Lower lobe of right lung (tissue), 2 donors: ENCODE measurements at regions not wholly inside any gene's neighbourhood (a gene's known extent, or its start where the extent isn't known, plus 50 kb on each side); places are given as distances from the start of the nearest gene placed in this dataset.
A peak's percentile ranks its signal among the peaks of the same experiment; 100 is the strongest.

Experiments used
- ATAC-seq, 2 donors: fragments of 200-7000 bp; cut with Tn5 transposase; one replicate each; pipeline ENCODE4 v1.9.1; 2020 to 2022; ENCODE audit warnings: mild to moderate bottlenecking in 2 of 2, moderate library complexity in 2 of 2
- DNase-seq: peaks from one replicate; pipeline ENCODE4 v3.0.0-alpha.2; 2020
- H3K27ac ChIP-seq: fragments of 200-600 bp; one replicate; pipeline ENCODE4 v1.8.0; 2022
- H3K27me3 ChIP-seq: fragments of 200-600 bp; one replicate; pipeline ENCODE4 v1.8.0; 2022; ENCODE audit warnings: low read depth
- H3K36me3 ChIP-seq: fragments of 200-600 bp; one replicate; pipeline ENCODE4 v1.8.0; 2022; ENCODE audit warnings: mild to moderate bottlenecking
- H3K4me1 ChIP-seq: fragments of 200-600 bp; one replicate; pipeline ENCODE4 v1.8.0; 2022
- H3K4me3 ChIP-seq: fragments of 200-600 bp; one replicate; pipeline ENCODE4 v1.8.0; 2022; ENCODE audit warnings: mild to moderate bottlenecking
- H3K9me3 ChIP-seq: fragments of 200-600 bp; one replicate; pipeline ENCODE4 v1.8.0; 2022
- intact Hi-C: fragments of 100-400 bp; cut with DNase I; formaldehyde crosslinking; loops from one replicate; pipeline ENCODE4 v1.11.0; 2022
- TF ChIP-seq, protein P1 (sequence below): fragments of 200-600 bp; IDR thresholded peaks from one replicate; pipeline ENCODE4 v1.8.0; 2022; ENCODE audit warnings: antibody characterized with exemption, mild to moderate bottlenecking
- donor health status: DM: no; HTN: yes; CAD: no; lungs with severe emphysema.

DNA sequence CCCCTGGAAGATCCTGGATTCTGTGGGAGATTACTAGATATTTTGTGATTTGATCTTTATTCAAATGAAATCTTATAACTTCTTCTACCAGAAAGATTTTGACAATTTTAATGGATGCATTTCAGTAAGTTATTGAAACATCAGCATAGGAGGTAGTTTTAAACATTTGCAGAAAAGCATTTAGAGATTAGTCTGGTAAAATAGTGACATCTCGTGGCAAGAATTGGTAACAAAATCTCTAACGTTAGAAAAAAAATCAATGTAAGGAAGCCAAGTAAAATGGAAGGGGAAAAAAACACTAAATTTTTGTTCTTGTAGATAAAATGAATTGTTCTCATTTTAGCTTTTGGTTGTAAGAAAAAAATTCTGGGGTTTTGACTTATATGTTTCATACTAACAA lies 73.3 kb downstream of the TASL start:
- Histone ChIP-seq H3K27me3 (no peaks in the 10 kb centered on the region), H3K36me3 (no peaks in the 10 kb centered on the region), H3K27ac (no peak overlapping the region), H3K9me3 (no peaks in the 10 kb centered on the region), H3K4me1 (no peaks in the 10 kb centered on the region), H3K4me3 (no peak overlapping the region)
- ATAC-seq (no peak), DNase-seq (no peak)
- TF ChIP-seq, protein P1, sequence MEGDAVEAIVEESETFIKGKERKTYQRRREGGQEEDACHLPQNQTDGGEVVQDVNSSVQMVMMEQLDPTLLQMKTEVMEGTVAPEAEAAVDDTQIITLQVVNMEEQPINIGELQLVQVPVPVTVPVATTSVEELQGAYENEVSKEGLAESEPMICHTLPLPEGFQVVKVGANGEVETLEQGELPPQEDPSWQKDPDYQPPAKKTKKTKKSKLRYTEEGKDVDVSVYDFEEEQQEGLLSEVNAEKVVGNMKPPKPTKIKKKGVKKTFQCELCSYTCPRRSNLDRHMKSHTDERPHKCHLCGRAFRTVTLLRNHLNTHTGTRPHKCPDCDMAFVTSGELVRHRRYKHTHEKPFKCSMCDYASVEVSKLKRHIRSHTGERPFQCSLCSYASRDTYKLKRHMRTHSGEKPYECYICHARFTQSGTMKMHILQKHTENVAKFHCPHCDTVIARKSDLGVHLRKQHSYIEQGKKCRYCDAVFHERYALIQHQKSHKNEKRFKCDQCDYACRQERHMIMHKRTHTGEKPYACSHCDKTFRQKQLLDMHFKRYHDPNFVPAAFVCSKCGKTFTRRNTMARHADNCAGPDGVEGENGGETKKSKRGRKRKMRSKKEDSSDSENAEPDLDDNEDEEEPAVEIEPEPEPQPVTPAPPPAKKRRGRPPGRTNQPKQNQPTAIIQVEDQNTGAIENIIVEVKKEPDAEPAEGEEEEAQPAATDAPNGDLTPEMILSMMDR, result peak; percentile 32
- intact Hi-C loops, result no loop called here

DNA sequence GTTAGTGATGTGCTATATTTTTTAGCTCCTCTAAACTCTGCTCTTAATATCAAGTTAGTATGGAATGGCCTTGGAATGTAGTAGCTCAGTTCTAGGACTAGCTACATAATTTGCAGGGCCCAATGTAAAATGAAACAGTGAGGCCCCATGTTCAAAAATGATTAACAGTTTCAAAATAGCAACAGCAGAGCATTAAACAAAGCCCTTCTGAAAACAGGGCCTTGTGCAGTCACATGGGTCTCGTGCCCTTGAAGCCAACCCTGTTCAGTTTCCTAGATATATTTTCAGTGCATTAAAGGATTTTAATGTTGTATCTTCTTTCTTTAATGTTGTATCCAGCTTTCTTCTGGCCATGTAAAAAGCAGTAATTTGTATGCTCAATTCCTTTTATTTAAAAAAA lies 82.1 kb downstream of the TASL start:
- Histone ChIP-seq H3K4me1 (no peaks in the 10 kb centered on the region), H3K36me3 (no peaks in the 10 kb centered on the region), H3K27ac (no peak overlapping the region), H3K9me3 (no peaks in the 10 kb centered on the region), H3K4me3 (no peak overlapping the region), H3K27me3 (no peaks in the 10 kb centered on the region)
- TF ChIP-seq, protein P1, result no peak
- DNase-seq, result no peak
- no peak for ATAC-seq
- intact Hi-C loops, result no loop called here

DNA sequence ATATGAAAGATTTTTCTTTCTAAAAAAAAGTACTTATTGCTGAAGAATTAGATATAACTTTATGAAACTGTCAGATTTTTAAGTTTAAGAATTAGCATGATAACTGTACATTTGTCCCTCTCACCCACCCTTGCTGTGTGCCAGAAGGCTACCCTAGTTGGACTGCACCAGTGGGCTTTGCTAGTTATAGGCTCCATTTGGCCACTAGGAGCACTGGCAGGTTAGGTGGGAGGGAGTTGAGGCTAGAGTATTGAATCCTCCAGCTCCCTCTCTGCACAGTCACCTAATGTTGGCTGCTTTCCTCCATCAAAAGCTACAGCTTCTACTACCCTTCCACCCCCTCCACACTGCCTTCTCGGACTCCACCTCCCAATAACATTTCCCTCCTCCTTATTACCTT lies 84.2 kb downstream of the TASL start:
- Histone ChIP-seq H3K9me3 (no peaks in the 10 kb centered on the region), H3K27me3 (no peaks in the 10 kb centered on the region), H3K27ac (no peak overlapping the region), H3K4me1 (no peaks in the 10 kb centered on the region), H3K4me3 (no peak overlapping the region), H3K36me3 (no peaks in the 10 kb centered on the region)
- no peak for DNase-seq
- intact Hi-C loops, result no loop called here
- no peak for ATAC-seq
- TF ChIP-seq, protein P1, result no peak

DNA sequence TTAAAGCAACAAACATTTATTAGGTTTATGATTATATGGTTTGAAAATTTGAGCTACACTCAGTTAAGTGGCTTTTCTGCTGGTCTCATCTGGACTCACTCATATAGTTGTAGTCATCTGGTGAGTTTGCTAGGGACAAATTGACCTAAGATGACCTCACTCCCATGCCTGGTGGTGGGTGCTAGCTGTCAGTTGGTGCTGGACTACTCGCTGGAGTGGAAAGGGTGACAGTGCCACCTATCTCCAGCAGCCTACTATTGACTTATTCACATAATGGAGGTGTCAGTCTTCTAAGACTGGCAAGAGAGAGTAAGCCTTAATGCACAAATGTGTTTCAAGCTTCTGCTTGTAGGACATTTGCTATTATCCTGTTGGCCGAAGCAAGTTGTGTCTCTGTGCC lies 88.2 kb downstream of the TASL start:
- Histone ChIP-seq H3K27me3 (no peaks in the 10 kb centered on the region), H3K4me1 (no peaks in the 10 kb centered on the region), H3K9me3 (no peaks in the 10 kb centered on the region), H3K36me3 (no peaks in the 10 kb centered on the region), H3K4me3 (no peak overlapping the region), H3K27ac (no peak overlapping the region)
- ATAC-seq (no peak), DNase-seq (no peak)
- TF ChIP-seq, protein P1, result no peak
- intact Hi-C loops, result no loop called here

DNA sequence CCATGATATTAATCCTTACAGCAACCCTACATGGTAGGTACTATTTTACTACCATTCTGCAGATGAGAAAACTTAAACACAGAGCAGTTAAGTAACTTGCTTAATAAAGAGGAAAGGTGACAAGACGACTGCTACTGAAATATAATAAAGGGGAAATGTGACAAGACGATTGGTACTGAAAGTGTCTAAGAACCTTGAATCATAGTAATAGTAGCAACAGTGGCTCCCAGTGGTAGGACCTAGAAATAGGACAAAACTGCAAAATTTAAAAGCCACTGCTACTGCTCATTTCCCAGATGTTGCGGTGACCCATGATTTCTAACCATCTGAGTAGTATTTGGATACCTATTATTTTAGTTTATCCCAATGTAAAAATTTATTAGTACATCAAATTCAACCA lies 89.5 kb downstream of the TASL start:
- Histone ChIP-seq H3K27me3 (no peaks in the 10 kb centered on the region), H3K4me3 (no peak overlapping the region), H3K4me1 (no peaks in the 10 kb centered on the region), H3K36me3 (no peaks in the 10 kb centered on the region), H3K27ac (no peak overlapping the region), H3K9me3 (no peaks in the 10 kb centered on the region)
- ATAC-seq, result no peak
- TF ChIP-seq, protein P1, result no peak
- no peak for DNase-seq
- intact Hi-C loops, result no loop called here

DNA sequence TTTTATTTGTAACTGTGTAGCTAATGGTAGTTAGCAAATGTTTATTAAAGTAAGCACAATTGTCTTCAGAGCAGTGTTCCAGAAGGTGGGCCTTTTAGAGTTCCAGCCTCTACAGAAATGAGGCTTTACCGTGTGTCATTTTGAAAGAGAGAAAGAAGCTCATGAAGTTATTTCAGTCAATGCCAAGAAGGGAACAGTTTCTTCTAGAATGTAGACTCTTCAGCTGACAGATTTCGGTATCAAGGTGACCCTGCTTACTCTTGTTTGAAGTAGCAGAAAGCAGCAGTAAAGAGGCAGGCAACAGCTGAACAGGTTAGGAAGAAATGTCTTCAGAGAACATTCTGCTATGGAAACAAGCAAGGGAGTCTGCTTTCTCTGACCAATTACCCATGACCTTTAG lies 93.6 kb downstream of the TASL start:
- no peak for DNase-seq
- TF ChIP-seq, protein P1, result no peak
- ATAC-seq, result no peak
- intact Hi-C loops, result no loop called here
- Histone ChIP-seq H3K27ac (no peak overlapping the region), H3K4me1 (no peaks in the 10 kb centered on the region), H3K27me3 (no peaks in the 10 kb centered on the region), H3K9me3 (no peaks in the 10 kb centered on the region), H3K4me3 (no peak overlapping the region), H3K36me3 (no peaks in the 10 kb centered on the region)
